ENCODE measurements at regions not wholly inside any gene's neighbourhood (a gene's known extent, or its start where the extent isn't known, plus 50 kb on each side); places are given as distances from the start of the nearest gene placed in this dataset.

DNA sequence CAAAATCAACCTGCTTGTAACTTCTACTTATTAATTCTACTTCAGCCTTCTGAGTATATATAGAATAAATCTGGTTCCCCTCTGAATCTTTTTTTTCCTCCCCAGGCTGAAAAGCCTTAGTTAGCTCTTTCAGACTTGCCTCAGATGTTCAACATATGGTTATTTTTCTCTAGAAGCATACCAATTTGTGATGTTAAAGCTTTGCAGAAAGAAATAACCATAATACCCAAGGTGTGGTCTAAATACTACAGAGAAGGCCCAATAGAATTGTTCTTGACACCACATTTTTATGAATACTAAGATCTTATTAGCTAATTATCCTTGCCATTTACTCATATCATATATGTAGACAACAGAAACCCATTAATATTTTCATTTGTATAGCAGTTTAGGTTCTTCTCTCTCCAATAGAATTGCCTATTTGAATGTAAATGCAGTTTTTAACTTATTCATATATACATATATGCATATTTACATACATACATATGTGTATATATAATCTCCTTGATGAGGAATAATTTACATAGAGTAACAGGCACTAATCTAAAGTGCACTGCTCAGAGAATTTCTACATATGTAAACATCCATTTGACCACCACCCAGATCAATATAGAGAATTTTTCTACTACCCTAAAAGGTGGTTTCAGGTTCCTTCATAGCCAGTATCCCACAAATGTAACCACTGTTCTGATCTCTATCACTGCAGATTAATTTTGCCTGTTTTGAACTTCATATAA lies 175.2 kb upstream of the IVNS1ABP start:
- POLR2A ChIA-PET: no interaction called here
- CTCF ChIA-PET: no interaction called here
- DNase-seq (ENCODE audit: extremely low spot score): no peak
- TF ChIP-seq L3MBTL2 (conservative IDR thresholded peaks at IDR 0.05) (no peak), TARDBP (IDR thresholded peaks at IDR 0.05) (no peak), ZNF384 (IDR thresholded peaks at IDR 0.05) (no peak), FOXK2 (IDR thresholded peaks at IDR 0.05) (no peak), SP1 (IDR thresholded peaks at IDR 0.05) (no peak), ELF4 (IDR thresholded peaks at IDR 0.05) (no peak)

DNA sequence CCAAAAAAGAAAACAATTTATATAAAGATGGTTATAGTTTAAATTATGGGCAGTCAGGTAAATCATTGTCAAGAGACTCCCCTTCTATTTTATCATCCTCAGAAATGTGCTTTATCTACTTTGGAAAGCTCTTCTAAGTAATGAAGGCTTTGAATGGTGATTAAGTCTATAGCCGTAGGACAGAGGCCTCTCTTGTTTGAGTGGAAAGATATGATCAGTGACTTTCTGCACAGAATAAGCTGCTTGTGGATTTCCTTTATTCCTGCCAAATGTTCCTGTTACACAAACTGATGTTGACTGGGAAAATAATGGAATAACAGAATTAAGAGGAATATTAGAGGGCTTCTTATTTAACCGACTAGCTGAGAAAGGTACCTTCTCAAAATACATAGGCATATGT lies 174.6 kb upstream of the IVNS1ABP start:
- DNase-seq (ENCODE audit: extremely low spot score): no peak
- ChIA-PET CTCF (no interaction called here), POLR2A (no interaction called here)
- TF ChIP-seq NFRKB (IDR thresholded peaks at IDR 0.05): no peak
- no peak for TF ChIP-seq L3MBTL2 (conservative IDR thresholded peaks at IDR 0.05)
- TF ChIP-seq PKNOX1 (IDR thresholded peaks at IDR 0.05): no peak
- no peak for TF ChIP-seq SP1 (IDR thresholded peaks at IDR 0.05)

- POLR2A ChIA-PET: no interaction called here
- DNase-seq (ENCODE audit: extremely low spot score): no peak
- TF ChIP-seq SUZ12 (IDR thresholded peaks at IDR 0.05) (no peak), TARDBP (IDR thresholded peaks at IDR 0.05) (no peak), ZNF384 (IDR thresholded peaks at IDR 0.05) (no peak), L3MBTL2 (conservative IDR thresholded peaks at IDR 0.05) (no peak), FOXA1 (IDR thresholded peaks at IDR 0.05) (no peak), HDGF (IDR thresholded peaks at IDR 0.05; ENCODE audit: borderline replicate concordance) (no peak), FOXM1 (IDR thresholded peaks at IDR 0.05; ENCODE audit: borderline replicate concordance) (no peak), ELF4 (IDR thresholded peaks at IDR 0.05) (no peak), LEF1 (IDR thresholded peaks at IDR 0.05; ENCODE audit: borderline replicate concordance) (no peak), BHLHE40 (IDR thresholded peaks at IDR 0.05; ENCODE audit: borderline replicate concordance) (no peak), PKNOX1 (IDR thresholded peaks at IDR 0.05) (no peak), ARNT (IDR thresholded peaks at IDR 0.05) (no peak)
- CTCF ChIA-PET: no interaction called here
Measured at GRCh38 chr1:185490924-185491323, 173.9 kb upstream of the IVNS1ABP start.

DNA sequence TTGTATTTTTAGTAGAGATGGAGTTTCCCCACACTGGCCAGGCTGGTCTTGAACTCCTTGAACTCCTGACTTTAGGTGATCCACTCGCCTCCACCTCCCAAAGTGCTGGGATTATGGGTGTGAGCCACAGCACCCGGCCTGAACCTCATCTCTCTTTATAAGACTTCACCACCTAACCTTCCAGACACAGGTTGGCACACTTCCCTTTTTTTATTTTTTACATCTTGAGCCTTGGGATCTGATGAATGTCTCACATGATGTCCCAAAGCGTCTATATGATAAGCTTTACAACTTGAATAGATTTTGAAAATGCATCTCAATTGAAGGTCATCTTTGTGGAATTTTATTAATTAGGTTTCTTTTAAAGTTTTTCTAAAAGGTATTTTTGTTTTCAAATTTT lies 172.4 kb upstream of the IVNS1ABP start:
- TF ChIP-seq FOXK2 (IDR thresholded peaks at IDR 0.05) (no peak), ZNF384 (IDR thresholded peaks at IDR 0.05) (no peak), HDGF (IDR thresholded peaks at IDR 0.05; ENCODE audit: borderline replicate concordance) (no peak), ELF4 (IDR thresholded peaks at IDR 0.05) (no peak), NFRKB (IDR thresholded peaks at IDR 0.05) (no peak), TARDBP (IDR thresholded peaks at IDR 0.05) (no peak), SUZ12 (IDR thresholded peaks at IDR 0.05) (no peak), SP1 (IDR thresholded peaks at IDR 0.05) (no peak), FOXA1 (IDR thresholded peaks at IDR 0.05) (no peak), BHLHE40 (IDR thresholded peaks at IDR 0.05; ENCODE audit: borderline replicate concordance) (no peak), FOXM1 (IDR thresholded peaks at IDR 0.05; ENCODE audit: borderline replicate concordance) (no peak), LEF1 (IDR thresholded peaks at IDR 0.05; ENCODE audit: borderline replicate concordance) (no peak)
- DNase-seq (ENCODE audit: extremely low spot score): no peak
- ChIA-PET POLR2A (no interaction called here), CTCF (no interaction called here)

DNA sequence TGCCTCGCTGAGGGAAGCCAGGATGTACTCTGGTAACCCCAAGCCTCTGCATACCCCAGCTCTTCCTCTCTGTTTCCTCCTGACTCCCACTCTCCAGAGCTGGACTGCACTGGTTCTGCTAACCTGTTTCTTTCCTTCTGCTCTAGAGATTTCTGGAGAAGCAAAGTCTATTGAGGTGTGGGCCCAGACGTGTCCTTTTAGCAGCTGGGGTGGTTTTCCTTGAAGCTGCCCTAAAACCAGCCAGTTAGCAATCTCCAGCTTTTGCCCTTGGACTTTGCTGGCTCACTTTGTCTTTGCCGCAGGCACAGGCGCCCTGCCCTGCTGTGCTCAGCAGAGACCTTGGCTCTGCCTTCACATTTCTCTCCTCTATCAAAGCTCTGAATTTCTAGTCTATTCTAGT lies 171.8 kb upstream of the IVNS1ABP start:
- CTCF ChIA-PET: no interaction called here
- no peak for DNase-seq (ENCODE audit: extremely low spot score)
- POLR2A ChIA-PET: no interaction called here
- TF ChIP-seq FOXA1 (IDR thresholded peaks at IDR 0.05) (no peak), PKNOX1 (IDR thresholded peaks at IDR 0.05) (no peak), FOXK2 (IDR thresholded peaks at IDR 0.05) (no peak), ELF4 (IDR thresholded peaks at IDR 0.05) (no peak), ARNT (IDR thresholded peaks at IDR 0.05) (no peak), CTBP1 (IDR thresholded peaks at IDR 0.05; ENCODE audit: borderline replicate concordance) (no peak), NFRKB (IDR thresholded peaks at IDR 0.05) (no peak), TARDBP (IDR thresholded peaks at IDR 0.05) (no peak), HDGF (IDR thresholded peaks at IDR 0.05; ENCODE audit: borderline replicate concordance) (no peak), L3MBTL2 (conservative IDR thresholded peaks at IDR 0.05) (no peak), LEF1 (IDR thresholded peaks at IDR 0.05; ENCODE audit: borderline replicate concordance) (no peak), BHLHE40 (IDR thresholded peaks at IDR 0.05; ENCODE audit: borderline replicate concordance) (no peak), ZNF384 (IDR thresholded peaks at IDR 0.05) (no peak), SP1 (IDR thresholded peaks at IDR 0.05) (no peak), SUZ12 (IDR thresholded peaks at IDR 0.05) (no peak), FOXM1 (IDR thresholded peaks at IDR 0.05; ENCODE audit: borderline replicate concordance) (no peak)

DNA sequence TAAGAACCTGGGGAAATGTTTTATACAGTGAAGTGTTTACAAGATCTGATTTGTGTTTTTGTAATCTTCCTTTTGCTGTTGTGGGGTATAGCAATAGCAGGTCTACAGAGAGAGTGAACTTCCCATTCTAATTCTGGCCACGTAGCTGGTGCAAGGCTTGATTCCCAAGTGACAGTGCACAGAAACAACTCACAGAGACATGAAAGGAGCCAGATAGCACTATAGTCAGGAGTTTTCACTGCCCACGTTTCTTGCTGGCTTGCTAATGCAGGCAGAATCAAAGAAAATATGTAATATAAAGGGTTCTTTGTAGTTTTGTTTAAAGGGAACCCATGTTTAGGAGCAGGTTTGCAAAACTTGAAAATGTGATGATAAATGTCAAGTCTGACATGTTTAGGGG lies 170.9 kb upstream of the IVNS1ABP start:
- CTCF ChIA-PET: no interaction called here
- DNase-seq (ENCODE audit: extremely low spot score): no peak
- POLR2A ChIA-PET: no interaction called here
- TF ChIP-seq BHLHE40 (IDR thresholded peaks at IDR 0.05; ENCODE audit: borderline replicate concordance) (no peak), HDGF (IDR thresholded peaks at IDR 0.05; ENCODE audit: borderline replicate concordance) (no peak), ARNT (IDR thresholded peaks at IDR 0.05) (no peak), TARDBP (IDR thresholded peaks at IDR 0.05) (no peak), PKNOX1 (IDR thresholded peaks at IDR 0.05) (no peak), NFRKB (IDR thresholded peaks at IDR 0.05) (no peak), FOXM1 (IDR thresholded peaks at IDR 0.05; ENCODE audit: borderline replicate concordance) (no peak), ZNF384 (IDR thresholded peaks at IDR 0.05) (no peak), SP1 (IDR thresholded peaks at IDR 0.05) (no peak), SUZ12 (IDR thresholded peaks at IDR 0.05) (no peak), LEF1 (IDR thresholded peaks at IDR 0.05; ENCODE audit: borderline replicate concordance) (no peak), ELF4 (IDR thresholded peaks at IDR 0.05) (no peak), L3MBTL2 (conservative IDR thresholded peaks at IDR 0.05) (no peak), FOXA1 (IDR thresholded peaks at IDR 0.05) (no peak), CTBP1 (IDR thresholded peaks at IDR 0.05; ENCODE audit: borderline replicate concordance) (no peak)
